NCI-H1105 treated with DMSO at 0.1 percent for 48 hours (cell line): ENCODE measurements at regions not wholly inside any gene's neighbourhood (a gene's known extent, or its start where the extent isn't known, plus 50 kb on each side); places are given as distances from the start of the nearest gene placed in this dataset.

Experiments
- DNase-seq: peaks from one replicate; lab custom pipeline; 2025; lab: John Stamatoyannopoulos, UW

DNA sequence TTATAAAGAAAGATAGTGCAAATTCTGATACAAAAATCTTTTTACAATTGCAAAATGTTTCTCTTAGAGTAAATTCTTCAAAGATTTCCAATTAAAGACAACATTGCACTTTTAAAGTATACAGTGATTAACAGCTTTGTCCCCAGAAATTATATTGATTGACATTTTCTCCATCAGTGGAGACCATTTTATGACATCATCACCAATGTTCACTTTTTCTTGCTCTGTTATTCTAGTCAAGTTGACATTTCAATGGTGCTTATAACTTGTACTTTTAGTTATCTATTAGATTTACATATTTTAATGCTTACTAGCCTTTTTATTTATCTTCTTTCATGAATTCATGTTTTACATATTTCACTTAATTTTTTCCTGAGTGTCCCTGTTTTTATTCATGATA lies 524.8 kb downstream of the HAO1 start:
- no peak for DNase-seq

DNA sequence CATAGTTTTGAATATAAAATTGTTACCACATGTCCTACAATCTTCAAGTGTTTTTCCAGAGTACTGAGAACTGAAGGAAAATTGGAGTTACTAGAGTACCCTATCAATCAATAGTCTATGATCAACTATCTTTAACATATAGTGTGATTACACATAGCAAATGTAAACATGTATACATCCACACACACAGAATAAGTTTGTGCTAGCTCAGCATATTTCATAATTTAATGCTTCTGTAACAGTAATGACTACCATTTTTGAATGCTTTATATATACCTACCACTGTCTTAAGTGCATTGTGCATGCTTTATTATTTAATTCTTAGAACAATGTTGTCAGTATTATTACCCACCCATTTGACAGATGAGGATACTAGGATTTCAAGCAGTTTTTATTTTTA lies 523.9 kb downstream of the HAO1 start:
- DNase-seq, result no peak

DNA sequence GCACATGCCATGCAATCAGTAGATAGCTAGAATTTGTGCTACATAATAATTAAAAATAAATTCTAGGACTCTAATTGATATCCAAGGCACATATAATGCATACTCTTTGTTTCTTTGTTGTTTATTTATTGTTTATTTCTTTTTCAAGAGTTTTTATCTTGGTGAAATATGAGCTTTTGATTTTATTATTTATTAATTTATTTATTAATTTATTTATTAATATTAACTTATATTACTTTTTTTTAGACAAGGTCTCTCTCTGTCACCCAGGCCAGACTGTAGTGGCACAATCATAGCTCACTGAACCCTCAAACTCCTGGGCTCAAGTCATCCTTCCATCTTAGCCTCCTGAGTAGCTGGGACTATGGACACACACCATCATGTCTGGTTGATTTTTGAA lies 519.9 kb downstream of the HAO1 start:
- DNase-seq, result no peak

GRCh38 chr20:7426890-7427496 lies 513.3 kb downstream of the HAO1 start:
- peak; percentile 26 for DNase-seq

DNA sequence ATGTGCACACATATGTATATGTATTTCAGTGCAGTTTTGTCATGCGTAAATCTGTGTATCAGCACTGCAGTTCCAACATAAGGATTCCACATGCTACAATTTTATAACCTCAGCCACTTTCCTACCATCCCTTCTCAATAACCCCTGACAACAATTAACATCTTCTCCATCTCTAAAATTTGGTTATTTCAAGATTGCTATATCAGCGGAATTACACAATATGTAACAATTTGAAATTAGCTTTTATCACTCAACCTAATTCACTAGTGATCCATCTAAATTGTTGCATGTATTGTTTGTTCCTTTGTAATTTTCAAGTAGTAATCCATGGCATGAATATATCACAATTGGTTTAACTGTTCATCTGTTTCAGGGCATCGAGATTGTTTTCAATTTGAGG lies 511.3 kb downstream of the HAO1 start:
- DNase-seq, result no peak

GRCh38 chr20:7432612-7433011 lies 507.6 kb downstream of the HAO1 start:
- DNase-seq, result no peak

- no peak for DNase-seq
These were observed 502.9 kb downstream of the HAO1 start for GRCh38 chr20:7437311-7437710.

DNA sequence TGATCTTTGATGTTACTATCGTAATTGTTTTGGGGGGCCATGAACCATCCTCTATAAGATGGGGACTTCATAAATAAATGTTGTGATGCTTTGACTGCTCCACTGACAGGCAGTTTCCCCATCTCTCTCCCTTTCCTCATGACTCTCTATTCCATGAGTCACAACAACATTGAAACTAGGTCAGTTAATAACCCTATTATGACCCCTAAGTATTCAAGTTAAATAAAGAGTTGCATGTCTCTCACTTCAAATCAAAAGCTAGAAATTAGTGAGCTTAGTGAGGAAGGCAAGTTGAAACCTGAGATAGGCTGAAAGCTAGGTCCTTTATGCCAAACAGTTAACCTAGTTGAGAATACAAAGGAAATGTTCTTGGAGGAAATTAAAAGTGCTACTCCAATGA lies 491.0 kb downstream of the HAO1 start:
- DNase-seq, result no peak

DNA sequence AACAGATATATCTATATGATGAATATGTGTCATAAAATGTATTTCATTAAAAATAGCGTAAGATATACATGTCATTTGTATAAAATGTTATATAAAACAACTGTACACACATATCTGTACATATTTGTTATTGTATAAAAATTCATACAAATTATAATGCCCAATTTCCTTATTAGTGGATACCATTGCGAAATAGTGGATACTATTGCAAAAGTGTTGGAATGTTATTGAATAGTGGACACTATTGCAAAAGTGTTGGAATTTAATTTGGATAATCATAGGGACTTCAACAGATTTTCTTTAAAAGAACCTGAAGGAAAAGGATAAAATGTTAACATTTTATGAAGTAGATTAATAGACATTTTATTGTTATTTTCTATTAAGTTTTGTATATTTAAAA lies 487.4 kb downstream of the HAO1 start:
- DNase-seq, result no peak

GRCh38 chr20:7454047-7454446 lies 486.2 kb downstream of the HAO1 start:
- DNase-seq, result no peak

GRCh38 chr20:7458459-7458858 lies 481.8 kb downstream of the HAO1 start:
- DNase-seq, result no peak

- peak; percentile 24 for DNase-seq
These were observed 481.2 kb downstream of the HAO1 start for GRCh38 chr20:7459083-7459482.

GRCh38 chr20:7463290-7463689 lies 477.0 kb downstream of the HAO1 start:
- DNase-seq, result no peak

GRCh38 chr20:7470912-7471311 lies 469.3 kb downstream of the HAO1 start:
- DNase-seq, result no peak

DNA sequence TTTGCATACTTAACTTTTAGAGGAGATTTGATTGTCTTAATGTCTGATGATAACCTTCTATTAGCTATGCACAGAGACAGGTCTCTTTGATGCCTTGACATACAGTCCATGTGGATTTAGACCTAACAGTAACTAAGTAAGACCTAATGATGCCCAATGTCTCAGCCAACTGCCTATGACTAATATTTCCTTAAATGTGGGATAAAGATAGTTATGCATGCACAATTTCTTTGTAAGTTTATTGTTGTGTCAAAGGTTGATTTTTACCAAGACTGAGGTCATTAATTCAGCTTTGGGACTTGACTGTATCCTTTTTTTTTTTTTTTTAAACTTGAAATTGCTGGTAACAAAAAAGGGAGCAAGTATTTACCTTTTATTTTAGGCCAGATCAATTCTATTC lies 450.0 kb downstream of the HAO1 start:
- DNase-seq, result no peak

GRCh38 chr20:7492257-7492656 lies 448.0 kb downstream of the HAO1 start:
- DNase-seq, result no peak

DNA sequence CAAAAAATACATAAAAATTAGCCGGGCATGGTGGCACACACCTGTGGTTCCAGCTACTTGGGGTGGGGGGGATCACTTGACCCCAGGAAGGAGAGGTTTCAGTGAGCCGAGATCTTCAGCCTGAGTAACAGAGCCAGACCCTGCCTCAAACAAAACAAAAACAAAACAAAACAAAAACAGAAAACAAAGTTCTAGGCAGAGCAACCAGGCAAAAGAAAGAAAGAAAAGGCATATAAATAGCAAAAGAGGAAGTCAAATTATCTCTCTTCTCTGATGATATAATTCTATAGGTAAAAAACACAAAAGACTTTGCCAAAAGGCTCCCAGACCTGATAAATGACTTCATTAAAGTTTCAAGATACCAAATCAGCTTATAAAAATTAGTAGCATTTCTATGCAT lies 446.9 kb downstream of the HAO1 start:
- no peak for DNase-seq

GRCh38 chr20:7496394-7496991 lies 443.8 kb downstream of the HAO1 start:
- DNase-seq, result no peak

GRCh38 chr20:7497985-7498384 lies 442.3 kb downstream of the HAO1 start:
- DNase-seq, result no peak

DNA sequence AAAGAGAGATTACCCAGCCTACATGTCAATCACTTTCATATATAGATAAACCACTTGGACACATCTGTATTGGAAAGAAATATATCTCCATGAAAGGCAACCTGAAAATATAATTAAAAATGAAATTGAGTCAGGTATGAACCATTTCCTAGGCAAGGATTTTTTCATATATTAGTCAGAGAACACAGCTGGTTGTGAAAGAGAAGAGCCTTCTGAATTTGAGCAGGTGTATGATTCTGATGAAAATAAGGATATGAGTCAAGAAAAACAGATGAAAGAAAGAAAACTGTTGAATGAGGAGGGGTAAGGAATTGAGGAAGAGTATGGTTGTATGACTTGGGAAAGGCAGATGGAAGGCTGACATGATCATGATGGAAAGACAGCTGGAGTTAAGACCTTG lies 441.1 kb downstream of the HAO1 start:
- no peak for DNase-seq

GRCh38 chr20:7500231-7500663 lies 440.0 kb downstream of the HAO1 start:
- DNase-seq, result no peak

DNA sequence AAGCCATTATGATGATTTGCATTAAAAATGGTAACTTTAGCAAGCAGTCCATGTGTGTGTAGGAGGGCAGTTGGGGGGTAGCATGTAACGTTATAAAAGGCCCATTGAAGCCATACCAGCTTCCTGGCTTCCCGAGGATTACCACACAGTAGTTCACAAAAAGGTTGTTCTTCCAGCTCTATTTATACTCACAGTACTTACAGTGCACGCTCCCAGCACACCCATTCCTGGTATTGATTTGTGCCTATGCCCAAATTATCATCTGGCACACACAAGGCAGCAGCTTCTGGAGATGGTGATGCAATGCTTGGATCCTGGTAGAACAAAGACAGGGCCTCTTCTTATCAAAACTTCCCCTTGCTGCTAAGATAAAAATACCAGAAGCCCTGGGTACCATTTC lies 436.8 kb downstream of the HAO1 start:
- no peak for DNase-seq

DNA sequence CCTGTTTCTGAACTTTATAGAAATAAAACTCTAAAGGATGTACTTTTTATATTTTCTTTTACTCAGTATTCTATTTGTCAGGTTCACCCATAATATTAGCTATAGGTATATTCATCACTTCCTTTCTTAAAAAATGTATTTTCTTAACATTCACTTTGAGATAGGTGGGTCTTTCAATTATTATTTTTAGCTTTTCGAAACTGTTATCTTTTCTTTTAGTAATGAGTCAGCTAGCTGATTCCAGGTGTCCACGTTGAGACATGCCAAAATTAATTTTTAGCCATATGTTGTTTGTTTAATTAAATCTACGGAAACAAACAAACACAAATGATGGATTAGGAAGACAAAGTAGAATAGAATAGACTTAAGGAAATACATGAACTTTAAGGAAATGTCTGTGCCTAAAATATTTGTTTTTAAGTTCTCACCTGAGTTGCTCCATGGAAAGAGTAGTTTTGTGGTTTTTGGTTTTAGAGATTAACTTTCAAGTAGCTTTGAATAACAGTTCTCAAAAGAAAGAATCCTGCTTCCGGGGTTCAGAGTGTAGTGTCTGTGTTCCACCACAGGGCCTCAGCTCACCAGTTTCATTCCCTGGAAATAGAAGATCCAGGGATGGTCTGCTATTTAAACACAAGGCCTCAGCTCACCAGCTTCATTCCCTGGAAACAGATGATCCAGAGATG lies 435.0 kb downstream of the HAO1 start:
- no peak for DNase-seq

GRCh38 chr20:7505835-7506221 lies 434.4 kb downstream of the HAO1 start:
- no peak for DNase-seq
